PC-3 (cell line): ENCODE measurements at regions not wholly inside any gene's neighbourhood (a gene's known extent, or its start where the extent isn't known, plus 50 kb on each side); places are given as distances from the start of the nearest gene placed in this dataset.
A peak's percentile ranks its signal among the peaks of the same experiment; 100 is the strongest.

Experiments
- ATAC-seq: fragments of 200-7000 bp; cut with Tn5 transposase; 2 replicates; pipeline ENCODE4 v1.9.1; 2020; ENCODE audit warnings: mild to moderate bottlenecking, moderate library complexity
- BruUV-seq: library from RNA; stranded (reverse); fragments of 400-500 nt; replicated peaks from 2 replicates; lab custom pipeline; 2021; lab: Mats Ljungman, UMichigan
- CTCF ChIA-PET: fragments of 300-600 bp; sonication (Branson Sonifier 250); formaldehyde crosslinking; loops from one replicate; lab custom pipeline; 2022; ENCODE audit warnings: antibody characterized with exemption; lab: Charles Lee
- POLR2A ChIA-PET: fragments of 300-600 bp; sonication (Branson Sonifier 250); formaldehyde crosslinking; loops from one replicate; lab custom pipeline; 2022; ENCODE audit warnings: antibody characterized with exemption; ENCODE audit not compliant: unreplicated experiment; lab: Charles Lee
- DNase-seq: peaks from one replicate; pipeline ENCODE4 v3.0.0-alpha.2; 2015
- H2AFZ ChIP-seq: fragments of 300-600 bp; sonication (generic); 2 replicates; pipeline ENCODE4 v1.6.0; 2016; ENCODE audit warnings: antibody characterized with exemption, low read length
- H3F3A ChIP-seq: fragments of 300-600 bp; sonication (generic); one replicate; pipeline ENCODE4 v1.6.0; 2017; ENCODE audit warnings: antibody characterized with exemption, low read length, control low read depth, mild to moderate bottlenecking; ENCODE audit not compliant: unreplicated experiment
- H3K27ac ChIP-seq: fragments of 300-600 bp; sonication (generic); 2 replicates; pipeline ENCODE4 v1.5.1; 2016; ENCODE audit warnings: mild to moderate bottlenecking, low read length
- H3K27me3 ChIP-seq: fragments of 300-600 bp; sonication (generic); 2 replicates; pipeline ENCODE4 v1.6.1; 2016; ENCODE audit warnings: low read length, mixed read lengths
- H3K36me3 ChIP-seq: fragments of 300-600 bp; sonication (generic); 2 replicates; pipeline ENCODE4 v1.6.1; 2016; ENCODE audit warnings: low read depth, mixed run types, low read length, mixed read lengths
- H3K4me1 ChIP-seq: fragments of 300-600 bp; sonication (generic); 2 replicates; pipeline ENCODE4 v1.5.1; 2016; ENCODE audit warnings: low read length; ENCODE audit not compliant: insufficient read depth
- H3K4me2 ChIP-seq: fragments of 300-600 bp; sonication (generic); 2 replicates; pipeline ENCODE4 v1.6.0; 2016; ENCODE audit warnings: low read length
- H3K4me3 ChIP-seq: fragments of 300-600 bp; sonication (generic); 2 replicates; pipeline ENCODE4 v1.5.1; 2016; ENCODE audit warnings: mild to moderate bottlenecking, low read length, mixed read lengths
- H3K79me2 ChIP-seq: fragments of 300-600 bp; sonication (generic); 2 replicates; pipeline ENCODE4 v1.6.1; 2017; ENCODE audit warnings: low read length, mixed read lengths
- H3K9ac ChIP-seq: fragments of 300-600 bp; sonication (generic); 2 replicates; pipeline ENCODE4 v1.6.0; 2016; ENCODE audit warnings: mild to moderate bottlenecking, low read length
- H3K9me2 ChIP-seq: fragments of 300-600 bp; sonication (generic); replicated peaks from 2 replicates; pipeline ENCODE4 v1.6.1; 2016; ENCODE audit warnings: mixed run types, low read length, mixed read lengths
- H3K9me3 ChIP-seq: fragments of 300-600 bp; sonication (generic); 2 replicates; pipeline ENCODE4 v1.6.1; 2016; ENCODE audit warnings: low read length, mixed read lengths
- H4K20me1 ChIP-seq: fragments of 300-600 bp; sonication (generic); 2 replicates; pipeline ENCODE4 v1.6.1; 2016; ENCODE audit warnings: low read length, mixed read lengths
- CTCF ChIP-seq: fragments of 300-600 bp; sonication (generic); conservative IDR thresholded peaks from 2 replicates; pipeline ENCODE4 v1.5.1; 2017; ENCODE audit warnings: antibody characterized with exemption, low read depth, mild to moderate bottlenecking, low read length
- EZH2 ChIP-seq: fragments of 300-600 bp; sonication (generic); IDR thresholded peaks from one replicate; pipeline ENCODE4 v1.6.1; 2017; ENCODE audit warnings: antibody characterized with exemption, mild to moderate bottlenecking, low read length; ENCODE audit not compliant: unreplicated experiment
- EZH2phosphoT487 ChIP-seq: fragments of 300-600 bp; sonication (generic); IDR thresholded peaks from 2 replicates; pipeline ENCODE4 v1.6.1; 2018; ENCODE audit warnings: mild to moderate bottlenecking, antibody characterized with exemption, low read length, borderline replicate concordance
- intact Hi-C: fragments of 100-400 bp; cut with micrococcal nuclease; formaldehyde crosslinking; loops from 2 replicates; pipeline ENCODE4 v1.9.0; 2023

DNA sequence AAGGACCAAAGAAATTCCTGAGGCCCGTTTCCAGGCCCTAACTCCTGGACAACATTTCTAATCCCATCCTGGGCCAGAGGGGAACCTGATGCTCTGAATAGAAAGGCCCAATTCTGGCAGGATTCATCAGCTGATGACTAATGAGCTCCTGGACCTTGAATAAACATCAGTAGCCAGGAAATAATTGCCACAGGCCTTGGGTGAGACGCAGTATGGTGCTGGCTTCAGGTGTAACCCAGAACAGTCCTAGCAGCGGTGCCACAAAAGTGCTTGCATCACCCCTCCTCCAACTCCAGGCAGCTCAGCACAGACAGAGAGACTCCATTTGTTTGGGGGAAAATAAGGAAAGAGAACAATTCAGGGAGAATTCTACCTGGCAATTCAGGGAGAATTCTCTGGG lies 184.7 kb upstream of the POU1F1 start:
- no TSS peak for BruUV-seq
- Histone ChIP-seq H3K36me3 (no peaks in the 10 kb centered on the region), H2AFZ (no peak overlapping the region), H4K20me1 (no peaks in the 10 kb centered on the region), H3K9me3 (0 out of 2 replicates have a peak, but pooled peaks cover 4% of the 10 kb centered on the region), H3K79me2 (no peaks in the 10 kb centered on the region), H3K27me3 (no peaks in the 10 kb centered on the region), H3K27ac (no peak overlapping the region), H3K4me3 (no peak overlapping the region), H3K4me1 (peaks cover 4% of the 10 kb centered on the region), H3K4me2 (no peak overlapping the region), H3K9me2 (no peaks in the 10 kb centered on the region), H3F3A (no peaks in the 10 kb centered on the region), H3K9ac (no peak overlapping the region)
- peak; percentile 82 for ATAC-seq
- ChIA-PET POLR2A (no interaction called here), CTCF (no interaction called here)
- intact Hi-C loops, result no loop called here
- peak; percentile 55 for DNase-seq
- no peak for TF ChIP-seq EZH2
- no peak for TF ChIP-seq CTCF
- TF ChIP-seq EZH2phosphoT487, result no peak

DNA sequence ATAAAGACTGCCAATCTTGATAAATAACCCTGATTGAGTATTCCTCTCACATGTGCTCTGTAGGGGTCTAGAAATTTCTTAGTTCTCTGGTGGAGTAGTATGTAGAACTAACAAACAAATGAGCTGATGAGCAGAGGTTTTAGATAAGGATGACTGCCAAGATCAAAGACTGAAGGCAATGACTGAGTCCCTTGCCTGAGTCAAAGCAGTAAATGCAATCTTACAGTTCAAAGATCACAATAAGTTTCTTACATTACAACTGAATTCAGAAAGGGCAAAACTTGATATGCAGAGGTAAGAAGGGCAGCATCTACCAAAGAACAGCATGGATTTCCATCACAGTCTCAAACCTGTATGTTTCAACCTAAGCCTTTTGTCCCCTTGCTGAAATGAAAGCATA lies 172.2 kb upstream of the POU1F1 start:
- no peak for ATAC-seq
- no peaks in the 10 kb centered on the region for H3K27me3 ChIP-seq
- no peaks in the 10 kb centered on the region for H3K9me2 ChIP-seq
- no peaks in the 10 kb centered on the region for H3K4me1 ChIP-seq
- intact Hi-C loops, result no loop called here
- H4K20me1 ChIP-seq, result no peaks in the 10 kb centered on the region
- ChIA-PET POLR2A (no interaction called here), CTCF (no interaction called here)
- TF ChIP-seq EZH2phosphoT487, result no peak
- no peak for TF ChIP-seq EZH2
- TF ChIP-seq CTCF, result no peak
- H3F3A ChIP-seq, result no peaks in the 10 kb centered on the region
- H3K9ac ChIP-seq, result no peak overlapping the region
- H3K79me2 ChIP-seq, result no peaks in the 10 kb centered on the region
- BruUV-seq, result no TSS peak
- H3K4me2 ChIP-seq, result no peak overlapping the region
- no peaks in the 10 kb centered on the region for H3K9me3 ChIP-seq
- DNase-seq, result no peak
- H2AFZ ChIP-seq, result no peak overlapping the region
- H3K4me3 ChIP-seq, result no peak overlapping the region
- no peaks in the 10 kb centered on the region for H3K36me3 ChIP-seq
- no peak overlapping the region for H3K27ac ChIP-seq

DNA sequence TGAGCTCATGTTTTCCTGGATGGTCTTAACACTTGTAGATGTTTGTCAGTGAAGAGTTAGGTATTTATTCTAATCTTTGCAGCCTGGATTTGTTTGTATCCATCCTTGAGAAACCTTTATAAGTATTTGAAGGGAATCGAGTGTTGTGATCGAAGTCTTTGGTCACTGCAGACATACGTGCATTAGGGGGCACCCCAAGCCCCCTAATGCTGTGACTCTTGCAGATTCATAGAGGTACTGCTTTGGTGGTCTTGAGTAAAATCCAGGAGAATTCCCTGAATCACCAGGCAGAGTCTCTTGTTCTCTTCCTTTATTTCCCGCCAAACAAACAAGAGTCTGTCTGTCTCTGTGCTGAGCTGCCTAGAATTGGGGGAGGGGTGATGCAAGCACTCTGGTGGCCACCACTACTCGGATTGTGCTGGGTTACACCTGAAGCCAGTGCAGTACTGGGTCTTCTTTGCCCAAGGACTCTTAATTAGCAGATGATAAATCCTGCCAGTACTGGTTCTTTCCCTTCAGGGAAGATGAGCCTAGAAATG lies 170.5 kb upstream of the POU1F1 start:
- no peak for DNase-seq
- Histone ChIP-seq H3K4me2 (no peak overlapping the region), H2AFZ (no peak overlapping the region), H3K9ac (no peak overlapping the region), H3K27ac (no peak overlapping the region), H3K4me1 (no peaks in the 10 kb centered on the region), H3K36me3 (no peaks in the 10 kb centered on the region), H3K27me3 (no peaks in the 10 kb centered on the region), H3F3A (no peaks in the 10 kb centered on the region), H3K9me2 (no peaks in the 10 kb centered on the region), H4K20me1 (no peaks in the 10 kb centered on the region), H3K4me3 (no peak overlapping the region), H3K9me3 (no peaks in the 10 kb centered on the region), H3K79me2 (no peaks in the 10 kb centered on the region)
- no peak for ATAC-seq
- CTCF ChIA-PET, result no interaction called here
- TF ChIP-seq EZH2phosphoT487, result no peak
- TF ChIP-seq CTCF, result no peak
- TF ChIP-seq EZH2, result no peak
- intact Hi-C loops, result no loop called here
- BruUV-seq, result no TSS peak
- POLR2A ChIA-PET, result no interaction called here
